Testis (tissue), 2 donors: ENCODE measurements at regions not wholly inside any gene's neighbourhood (a gene's known extent, or its start where the extent isn't known, plus 50 kb on each side); places are given as distances from the start of the nearest gene placed in this dataset.

Source experiments
- POLR2A ChIP-seq: fragments of 450-650 bp; IDR thresholded peaks from one replicate; pipeline ENCODE4 v1.6.1; 2017; ENCODE audit warnings: antibody characterized with exemption, mild to moderate bottlenecking, moderate library complexity
- TF ChIP-seq, protein P1 (sequence below), 3 experiments: fragments of 450-650 bp in 2 of 3; fragments of 200-600 bp in 1 of 3; sonication (generic) in 1 of 3; IDR thresholded peaks; one replicate each; pipeline ENCODE4 v1.5.1; 2016 to 2019; ENCODE audit warnings: antibody characterized with exemption in 3 of 3, mild to moderate bottlenecking in 2 of 3, moderate library complexity in 1 of 3

DNA sequence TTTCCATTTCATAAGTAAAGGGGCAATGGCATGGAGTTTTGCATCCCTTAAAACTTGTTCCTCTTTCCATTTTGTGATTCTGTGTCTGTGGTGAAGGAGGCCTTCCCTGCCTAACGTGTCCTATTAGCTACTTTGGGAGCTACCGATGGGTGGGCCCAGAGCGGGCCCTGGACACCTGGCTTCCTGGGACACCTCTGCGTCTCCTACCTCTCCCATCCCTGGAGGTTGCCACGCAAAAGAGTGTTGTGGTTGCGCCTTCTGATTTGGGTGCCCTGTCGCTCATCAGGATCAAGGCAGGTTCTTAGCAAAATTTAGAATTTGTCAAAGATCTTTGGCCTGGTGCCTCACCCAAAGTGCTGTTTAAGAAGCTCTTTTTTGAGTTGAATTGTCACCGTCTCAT, 116.4 kb upstream of the CACNA1E start:
- TF ChIP-seq, protein P1, sequence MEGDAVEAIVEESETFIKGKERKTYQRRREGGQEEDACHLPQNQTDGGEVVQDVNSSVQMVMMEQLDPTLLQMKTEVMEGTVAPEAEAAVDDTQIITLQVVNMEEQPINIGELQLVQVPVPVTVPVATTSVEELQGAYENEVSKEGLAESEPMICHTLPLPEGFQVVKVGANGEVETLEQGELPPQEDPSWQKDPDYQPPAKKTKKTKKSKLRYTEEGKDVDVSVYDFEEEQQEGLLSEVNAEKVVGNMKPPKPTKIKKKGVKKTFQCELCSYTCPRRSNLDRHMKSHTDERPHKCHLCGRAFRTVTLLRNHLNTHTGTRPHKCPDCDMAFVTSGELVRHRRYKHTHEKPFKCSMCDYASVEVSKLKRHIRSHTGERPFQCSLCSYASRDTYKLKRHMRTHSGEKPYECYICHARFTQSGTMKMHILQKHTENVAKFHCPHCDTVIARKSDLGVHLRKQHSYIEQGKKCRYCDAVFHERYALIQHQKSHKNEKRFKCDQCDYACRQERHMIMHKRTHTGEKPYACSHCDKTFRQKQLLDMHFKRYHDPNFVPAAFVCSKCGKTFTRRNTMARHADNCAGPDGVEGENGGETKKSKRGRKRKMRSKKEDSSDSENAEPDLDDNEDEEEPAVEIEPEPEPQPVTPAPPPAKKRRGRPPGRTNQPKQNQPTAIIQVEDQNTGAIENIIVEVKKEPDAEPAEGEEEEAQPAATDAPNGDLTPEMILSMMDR (IDR thresholded peaks at IDR 0.05): no peak
- no peak for TF ChIP-seq POLR2A
